T-cell (primary cell): ENCODE measurements at regions not wholly inside any gene's neighbourhood (a gene's known extent, or its start where the extent isn't known, plus 50 kb on each side); places are given as distances from the start of the nearest gene placed in this dataset.
A peak's percentile ranks its signal among the peaks of the same experiment; 100 is the strongest.

ENCODE experiments used
- ATAC-seq, 4 experiments: fragments of 200-7000 bp in 3 of 4; fragments of 150-1000 bp in 1 of 4; cut with Tn5 transposase; replicated peaks in 1 of 4; 1 replicate in 3 of 4; 2 replicates in 1 of 4; pipeline ENCODE4 v1.10.0; 2021; ENCODE audit warnings: moderate library complexity in 3 of 4, mild to moderate bottlenecking in 2 of 4, moderate number of reproducible peaks in 1 of 4
- CTCF ChIA-PET, 2 donors: fragments of 300-600 bp; sonication (Branson Sonifier 250); formaldehyde crosslinking; loops; one replicate each; lab custom pipeline; 2022; ENCODE audit warnings: antibody characterized with exemption in 2 of 2; lab: Charles Lee
- POLR2A ChIA-PET, 2 donors: fragments of 300-600 bp; sonication (Branson Sonifier 250); formaldehyde crosslinking; loops; one replicate each; lab custom pipeline; 2022; ENCODE audit warnings: antibody characterized with exemption in 2 of 2; lab: Charles Lee
- DNase-seq, 35 experiments: peaks; one replicate each; pipeline versions ENCODE4 v3.0.0 to v3.0.0-alpha.2; 2013 to 2023
- H3K27ac ChIP-seq: one replicate; pipeline ENCODE4 v1.5.1; 2013; ENCODE audit warnings: low read length
- H3K27me3 ChIP-seq, 2 experiments: replicated peaks in 1 of 2; 1 replicate in 1 of 2; 2 replicates in 1 of 2; pipeline versions ENCODE4 v1.6.1 to v1.7.0; 2013; ENCODE audit warnings: low read length in 1 of 2, mixed read lengths in 1 of 2; ENCODE audit not compliant: control insufficient read depth in 2 of 2, insufficient read depth in 2 of 2; ENCODE audit errors: extremely low read depth in 1 of 2
- H3K36me3 ChIP-seq, 2 donors: 1 replicate in 1 of 2; 2 replicates in 1 of 2; pipeline versions ENCODE4 v1.6.1 to v1.7.0; 2013; ENCODE audit warnings: low read length in 1 of 2; ENCODE audit not compliant: control insufficient read depth in 2 of 2, insufficient read depth in 1 of 2; ENCODE audit errors: extremely low read depth in 1 of 2
- H3K4me1 ChIP-seq, 2 experiments: 1 replicate in 1 of 2; 2 replicates in 1 of 2; pipeline versions ENCODE4 v1.6.1 to v1.7.0; 2013; ENCODE audit warnings: low read length in 2 of 2, mixed read lengths in 1 of 2; ENCODE audit not compliant: insufficient read depth in 2 of 2, control insufficient read depth in 1 of 2; ENCODE audit errors: extremely low read depth in 1 of 2
- H3K4me3 ChIP-seq, 2 donors: 1 replicate in 1 of 2; 2 replicates in 1 of 2; pipeline versions ENCODE4 v1.5.1 to v1.7.0; 2013; ENCODE audit warnings: mild to moderate bottlenecking in 2 of 2, low read length in 1 of 2, moderate library complexity in 1 of 2; ENCODE audit not compliant: control insufficient read depth in 1 of 2; ENCODE audit errors: extremely low read depth in 1 of 2
- H3K9me3 ChIP-seq: 2 replicates; pipeline ENCODE4 v1.7.0; 2013
- H3K27ac Mint-ChIP-seq, 2 donors: one replicate each; pipeline ENCODE4 v1.8.0; 2020 to 2021; ENCODE audit warnings: mild to moderate bottlenecking in 2 of 2, mixed read lengths in 2 of 2
- H3K27me3 Mint-ChIP-seq, 2 donors: one replicate each; pipeline ENCODE4 v1.8.0; 2021 to 2022; ENCODE audit warnings: mixed read lengths in 2 of 2
- H3K36me3 Mint-ChIP-seq: one replicate; pipeline ENCODE4 v1.8.0; 2021; ENCODE audit warnings: mixed read lengths
- H3K4me1 Mint-ChIP-seq, 3 donors: one replicate each; pipeline ENCODE4 v1.8.0; 2020 to 2022; ENCODE audit warnings: mixed read lengths in 3 of 3, mild to moderate bottlenecking in 1 of 3
- H3K4me3 Mint-ChIP-seq, 3 donors: one replicate each; pipeline ENCODE4 v1.8.0; 2020 to 2022; ENCODE audit warnings: mild to moderate bottlenecking in 3 of 3, mixed read lengths in 3 of 3, moderate library complexity in 3 of 3
- H3K9me3 Mint-ChIP-seq, 3 donors: one replicate each; pipeline ENCODE4 v1.8.0; 2020 to 2022; ENCODE audit warnings: mixed read lengths in 3 of 3
- WGBS: methylation state at CpG from one replicate; pipeline ENCODE4 v1.1.5; 2013; ENCODE audit warnings: missing lambda C conversion rate; ENCODE audit not compliant: insufficient coverage; 5-methylcytosine and 5-hydroxymethylcytosine counted together

DNA sequence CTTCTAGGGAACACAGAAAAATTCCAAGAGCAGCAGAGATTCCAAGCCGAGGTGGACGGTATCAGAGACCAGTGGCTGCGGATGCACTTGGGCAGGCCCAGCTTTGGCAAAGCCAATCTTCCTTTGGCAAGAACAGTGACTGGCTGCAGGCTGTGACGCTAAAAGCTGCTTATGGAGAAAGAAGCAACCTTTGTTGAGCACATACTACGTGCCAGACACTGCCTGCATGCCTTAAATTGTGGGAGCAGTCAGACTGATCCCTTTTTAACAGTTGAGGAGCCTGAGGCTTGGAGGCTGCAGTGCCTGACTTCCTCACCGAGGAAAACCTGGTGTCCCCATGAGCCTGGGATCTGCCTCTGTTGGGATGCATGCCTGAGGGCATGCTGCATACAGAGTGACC, 69.0 kb upstream of the AMZ2 start:
- no peaks in the 10 kb centered on the region for H3K36me3 Mint-ChIP-seq
- H3K9me3 Mint-ChIP-seq = peaks cover 0 to 4% (median 0%) of the 10 kb centered on the region in 3 donors
- H3K27me3 Mint-ChIP-seq = no peaks in the 10 kb centered on the region
- H3K4me1 Mint-ChIP-seq = peaks cover 29 to 43% (median 40%) of the 10 kb centered on the region in 3 donors
- no peak for DNase-seq
- no peak overlapping the region for H3K27ac Mint-ChIP-seq
- ATAC-seq = no peak
- CTCF ChIA-PET = interaction anchor here in 1 of 2 donors (0.5 kb wide), 1 partner anchor 26 kb away, joined by 4 read pairs; no protein-coding TSS in a partner anchor
- POLR2A ChIA-PET = no interaction called here
- H3K4me3 Mint-ChIP-seq = no peak overlapping the region
- Histone ChIP-seq H3K9me3 (no peaks in the 10 kb centered on the region), H3K27ac (no peak overlapping the region), H3K4me1 (peaks cover 20 to 32% of the 10 kb centered on the region in 2 experiments), H3K36me3 (no peaks in the 10 kb centered on the region), H3K27me3 (no peaks in the 10 kb centered on the region), H3K4me3 (no peak overlapping the region)
- WGBS = 100% methylated on average over 6 of the region's 6 CpGs

DNA sequence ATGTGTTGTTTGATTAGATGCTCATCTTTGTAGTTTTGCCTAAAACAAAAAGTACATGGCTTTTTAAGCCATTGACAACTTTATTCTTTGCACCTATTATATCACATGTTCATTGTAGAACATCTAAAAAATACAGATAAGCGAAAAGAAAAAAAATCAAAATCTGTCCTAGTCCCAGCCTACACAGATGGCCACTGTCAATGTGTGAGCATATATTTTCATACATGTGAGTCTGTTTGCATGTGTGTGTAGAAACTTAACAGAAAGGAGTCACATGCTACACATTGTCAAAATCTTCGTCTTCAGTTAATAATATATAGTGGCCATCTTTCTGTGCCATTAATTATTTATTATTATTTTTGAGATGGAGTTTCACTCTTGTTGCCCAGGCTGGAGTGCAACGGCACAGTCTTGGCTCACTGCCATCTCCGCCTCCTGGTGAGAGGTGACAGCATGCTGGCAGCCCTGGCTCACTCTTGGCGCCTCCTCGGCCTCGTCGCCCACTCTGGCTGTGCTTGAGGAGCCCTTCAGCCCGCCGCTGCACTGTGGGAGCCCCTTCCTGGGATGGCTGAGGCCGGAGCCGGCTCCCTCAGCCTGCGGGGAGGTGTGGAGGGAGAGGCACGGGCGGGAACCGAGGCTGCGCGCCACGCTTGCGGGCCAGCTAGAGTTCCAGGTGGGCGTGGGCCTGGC, 68.5 kb upstream of the AMZ2 start:
- no peak for DNase-seq
- H3K27me3 ChIP-seq = no peaks in the 10 kb centered on the region
- POLR2A ChIA-PET = no interaction called here
- no peaks in the 10 kb centered on the region for H3K36me3 ChIP-seq
- no peak for ATAC-seq
- no peak overlapping the region for H3K4me3 Mint-ChIP-seq
- H3K4me1 ChIP-seq = peaks cover 24 to 37% of the 10 kb centered on the region in 2 experiments
- peak overlapping the region in 1 of 2 donors; percentile 34 for H3K27ac Mint-ChIP-seq
- H3K4me3 ChIP-seq = no peak overlapping the region
- no peak overlapping the region for H3K27ac ChIP-seq
- H3K4me1 Mint-ChIP-seq = peaks cover 35 to 49% (median 46%) of the 10 kb centered on the region in 3 donors
- peaks cover 0 to 4% (median 0%) of the 10 kb centered on the region in 3 donors for H3K9me3 Mint-ChIP-seq
- H3K36me3 Mint-ChIP-seq = no peaks in the 10 kb centered on the region
- WGBS = 75% methylated on average over 2 of the region's 21 CpGs
- H3K9me3 ChIP-seq = no peaks in the 10 kb centered on the region
- CTCF ChIA-PET = interaction anchor here in 1 of 2 donors (2.7 kb wide), 1 partner anchor 278 kb away, joined by 14 read pairs; the partner anchor contains the start of gene WIPI1
- no peaks in the 10 kb centered on the region for H3K27me3 Mint-ChIP-seq

DNA sequence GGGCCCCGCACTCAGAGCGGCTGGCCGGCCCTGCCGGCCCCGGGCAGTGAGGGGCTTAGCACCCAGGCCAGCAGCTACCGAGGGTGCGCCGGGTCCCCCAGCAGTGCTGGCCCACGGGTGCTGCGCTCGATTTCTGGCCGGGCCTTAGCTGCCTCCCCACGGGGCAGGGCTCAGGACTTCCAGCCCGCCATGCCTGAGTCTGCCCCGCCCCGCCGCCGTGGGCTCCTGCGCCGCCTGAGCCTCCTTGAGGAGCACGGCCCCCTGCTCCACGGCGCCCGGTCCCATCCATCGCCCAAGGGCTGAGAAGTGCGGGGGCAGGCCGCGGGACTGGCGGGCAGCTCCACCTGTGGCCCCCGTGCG, 67.9 kb upstream of the AMZ2 start:
- H3K36me3 ChIP-seq = no peaks in the 10 kb centered on the region
- Mint-ChIP-seq H3K4me1 (peaks cover 40 to 54% (median 51%) of the 10 kb centered on the region in 3 donors), H3K9me3 (peaks cover 0 to 4% (median 0%) of the 10 kb centered on the region in 3 donors), H3K36me3 (no peaks in the 10 kb centered on the region), H3K4me3 (no peak overlapping the region), H3K27me3 (no peaks in the 10 kb centered on the region), H3K27ac (no peak overlapping the region)
- H3K9me3 ChIP-seq = no peaks in the 10 kb centered on the region
- 98% methylated on average over 22 of the region's 31 CpGs for WGBS
- no peak overlapping the region for H3K4me3 ChIP-seq
- DNase-seq (no peak), ATAC-seq (no peak)
- H3K4me1 ChIP-seq = peaks cover 30 to 42% of the 10 kb centered on the region in 2 experiments
- ChIA-PET CTCF (interaction anchor here (0.6 to 4.6 kb wide), 8 partner anchors 20 to 291 kb away, joined by 3 to 45 read pairs (median 6); partner anchors contain the start of gene WIPI1 (in 1 of the 2)), POLR2A (interaction anchor here in 1 of 2 donors (0.8 to 1.5 kb wide), 4 partner anchors 19 to 281 kb away, joined by 3 to 10 read pairs (median 6); partner anchors contain the start of gene WIPI1)
- H3K27ac ChIP-seq = peak overlapping the region; percentile 34
- H3K27me3 ChIP-seq = no peaks in the 10 kb centered on the region

DNA sequence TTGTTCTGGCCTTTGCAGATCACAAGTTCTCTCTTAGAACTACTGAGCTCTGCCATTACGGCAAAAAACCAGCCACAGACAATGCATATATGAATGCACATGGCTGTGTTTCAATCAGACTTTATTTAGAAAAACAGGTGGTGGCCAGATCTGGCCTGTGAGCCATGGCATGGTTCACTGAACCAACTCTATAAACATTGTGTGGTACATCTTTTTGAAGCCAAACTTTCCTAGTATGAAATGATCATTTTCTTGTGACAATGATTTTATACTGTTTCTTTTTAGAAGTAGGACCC, 65.9 kb upstream of the AMZ2 start:
- DNase-seq (peak in 1 of 35 experiments; percentile 36), ATAC-seq (no peak)
- H3K36me3 ChIP-seq = no peaks in the 10 kb centered on the region
- no CpG with 5 or more reads among the region's 1 CpG for WGBS
- peak overlapping the region; percentile 86 to 94 (median 91) for H3K4me3 Mint-ChIP-seq
- peaks cover 0 to 4% (median 0%) of the 10 kb centered on the region in 3 donors for H3K9me3 Mint-ChIP-seq
- peaks cover 54 to 66% (median 56%) of the 10 kb centered on the region in 3 donors for H3K4me1 Mint-ChIP-seq
- ChIA-PET POLR2A (interaction anchor here (0.6 to 1.2 kb wide), 6 partner anchors 18 to 1814 kb away, joined by 3 to 10 read pairs (median 4); partner anchors contain the start of gene AMZ2 (in 1 of the 2)), CTCF (interaction anchor here (0.7 to 4.6 kb wide), 11 partner anchors 8 to 276 kb away, joined by 4 to 45 read pairs (median 5); partner anchors contain the start of genes ARSG (in 1 of the 2), SLC16A6 (in 1 of the 2) and WIPI1 (in 1 of the 2))
- peak overlapping the region; percentile 64 to 70 for H3K4me3 ChIP-seq
- no peaks in the 10 kb centered on the region for H3K36me3 Mint-ChIP-seq
- H3K9me3 ChIP-seq = no peaks in the 10 kb centered on the region
- H3K27ac Mint-ChIP-seq = peak overlapping the region; percentile 84 to 95
- peaks cover 39 to 58% of the 10 kb centered on the region in 2 experiments for H3K4me1 ChIP-seq
- H3K27ac ChIP-seq = peak overlapping the region; percentile 34
- no peaks in the 10 kb centered on the region for H3K27me3 ChIP-seq
- no peaks in the 10 kb centered on the region for H3K27me3 Mint-ChIP-seq

DNA sequence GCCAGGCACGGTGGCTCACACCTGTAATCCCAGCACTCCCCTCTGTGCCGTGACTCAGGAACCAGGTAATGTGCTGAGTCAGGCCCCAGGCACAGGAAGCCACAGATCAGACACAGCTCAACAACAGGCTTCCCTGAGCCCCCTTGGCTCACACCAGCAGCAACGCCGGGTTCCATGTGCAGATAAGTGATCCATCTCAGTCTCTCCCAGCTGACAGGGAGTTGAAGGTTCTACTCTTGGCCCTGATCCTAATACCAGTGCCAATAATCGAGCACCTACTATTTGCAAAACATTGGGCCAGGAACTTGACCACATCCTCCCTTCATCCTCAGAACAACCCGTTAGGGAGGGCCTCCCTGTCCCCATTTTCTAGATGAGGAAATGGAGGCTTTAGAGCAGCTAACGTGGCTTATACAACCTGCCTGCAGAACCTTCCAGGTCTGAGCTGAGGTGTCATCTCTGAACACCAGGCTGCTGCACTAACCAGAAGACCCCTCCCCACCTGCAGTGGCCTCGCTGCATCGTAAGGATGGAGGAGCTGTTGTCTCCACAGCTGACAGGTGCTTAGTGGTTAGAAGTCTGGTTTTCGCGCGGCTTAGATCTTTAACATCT, 64.8 kb upstream of the AMZ2 start:
- Mint-ChIP-seq H3K36me3 (no peaks in the 10 kb centered on the region), H3K27ac (peak overlapping the region; percentile 84 to 95), H3K4me1 (peaks cover 54 to 75% (median 61%) of the 10 kb centered on the region in 3 donors), H3K27me3 (no peaks in the 10 kb centered on the region), H3K9me3 (peaks cover 0 to 4% (median 0%) of the 10 kb centered on the region in 3 donors), H3K4me3 (peak overlapping the region; percentile 86 to 94 (median 91))
- Histone ChIP-seq H3K27ac (peak overlapping the region; percentile 86), H3K4me1 (peaks cover 39 to 57% of the 10 kb centered on the region in 2 experiments), H3K4me3 (peak overlapping the region; percentile 47 to 64), H3K36me3 (no peaks in the 10 kb centered on the region), H3K9me3 (no peaks in the 10 kb centered on the region), H3K27me3 (no peaks in the 10 kb centered on the region)
- WGBS = 8% methylated on average over 4 of the region's 12 CpGs
- ATAC-seq (peak; percentile 68 to 84 (median 72)), DNase-seq (peak in 34 of 35 experiments; percentile 56 to 84 (median 68))
- ChIA-PET POLR2A (interaction anchor here (0.6 to 0.7 kb wide), 4 partner anchors 17 to 258 kb away, joined by 3 to 6 read pairs (median 4); no protein-coding TSS in a partner anchor), CTCF (interaction anchor here (0.6 to 4.6 kb wide), 17 partner anchors 10 to 332 kb away, joined by 3 to 45 read pairs (median 4); partner anchors contain the start of gene AMZ2 (in 1 of the 2))

DNA sequence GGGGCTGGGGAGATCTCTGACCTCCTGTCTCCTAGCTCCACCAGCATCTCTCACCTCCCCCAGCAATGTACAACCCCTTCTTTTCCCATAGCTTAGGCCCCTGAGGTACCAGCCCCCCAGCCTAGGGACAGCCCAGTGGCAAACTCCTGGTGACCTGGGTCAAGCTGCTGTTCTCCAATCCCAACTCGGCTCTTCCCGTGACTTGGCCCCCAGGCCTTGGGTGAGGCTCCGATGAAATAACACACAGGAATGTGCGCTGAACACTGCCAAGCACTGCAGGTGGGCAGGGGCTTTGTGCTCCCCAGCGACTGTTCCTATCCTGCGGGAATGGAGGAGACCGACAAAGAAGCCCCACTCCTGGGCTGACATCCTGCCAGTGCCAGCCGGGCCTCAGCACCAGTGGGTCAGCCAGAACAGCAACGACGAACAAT, 63.7 kb upstream of the AMZ2 start:
- H3K27me3 ChIP-seq = no peaks in the 10 kb centered on the region
- peak overlapping the region; percentile 86 for H3K27ac ChIP-seq
- H3K9me3 ChIP-seq = no peaks in the 10 kb centered on the region
- POLR2A ChIA-PET = interaction anchor here in 1 of 2 donors (0.6 kb wide), 1 partner anchor 295 kb away, joined by 4 read pairs; no protein-coding TSS in a partner anchor
- Mint-ChIP-seq H3K4me3 (peak overlapping the region; percentile 61 to 91 (median 86)), H3K4me1 (peaks cover 54 to 77% (median 61%) of the 10 kb centered on the region in 3 donors), H3K36me3 (no peaks in the 10 kb centered on the region), H3K27me3 (no peaks in the 10 kb centered on the region), H3K9me3 (peaks cover 0 to 4% (median 0%) of the 10 kb centered on the region in 3 donors), H3K27ac (peak overlapping the region; percentile 84 to 95)
- no peaks in the 10 kb centered on the region for H3K36me3 ChIP-seq
- DNase-seq (no peak), ATAC-seq (no peak)
- CTCF ChIA-PET = interaction anchor here (0.8 to 4.6 kb wide), 8 partner anchors 11 to 213 kb away, joined by 3 to 45 read pairs (median 6); no protein-coding TSS in a partner anchor
- WGBS = 77% methylated on average over 6 of the region's 10 CpGs
- peak overlapping the region in 1 of 2 donors; percentile 64 for H3K4me3 ChIP-seq
- peaks cover 39 to 57% of the 10 kb centered on the region in 2 experiments for H3K4me1 ChIP-seq
